Activated T-cell treated with anti-CD3 and anti-CD28 coated beads, Interleukin-2, amount 50 U/mL, for 24 hours (primary cell): ENCODE measurements at regions not wholly inside any gene's neighbourhood (a gene's known extent, or its start where the extent isn't known, plus 50 kb on each side); places are given as distances from the start of the nearest gene placed in this dataset.

Experiments used
- DNase-seq: peaks from one replicate; pipeline ENCODE4 v3.0.0-alpha.2; 2020
- H3K27ac Mint-ChIP-seq: 2 replicates; pipeline ENCODE4 v1.8.0; 2020; ENCODE audit warnings: mild to moderate bottlenecking, mixed read lengths
- H3K27me3 Mint-ChIP-seq: 2 replicates; pipeline ENCODE4 v1.8.0; 2020; ENCODE audit warnings: mixed read lengths
- H3K36me3 Mint-ChIP-seq: 2 replicates; pipeline ENCODE4 v1.8.0; 2020; ENCODE audit warnings: low read depth, mixed read lengths
- H3K4me1 Mint-ChIP-seq: 2 replicates; pipeline ENCODE4 v1.8.0; 2020; ENCODE audit warnings: low read depth, mixed read lengths
- H3K4me3 Mint-ChIP-seq: 2 replicates; pipeline ENCODE4 v1.8.0; 2020; ENCODE audit warnings: mild to moderate bottlenecking, moderate library complexity, mixed read lengths
- H3K9me3 Mint-ChIP-seq: 2 replicates; pipeline ENCODE4 v1.8.0; 2020; ENCODE audit warnings: mixed read lengths

DNA sequence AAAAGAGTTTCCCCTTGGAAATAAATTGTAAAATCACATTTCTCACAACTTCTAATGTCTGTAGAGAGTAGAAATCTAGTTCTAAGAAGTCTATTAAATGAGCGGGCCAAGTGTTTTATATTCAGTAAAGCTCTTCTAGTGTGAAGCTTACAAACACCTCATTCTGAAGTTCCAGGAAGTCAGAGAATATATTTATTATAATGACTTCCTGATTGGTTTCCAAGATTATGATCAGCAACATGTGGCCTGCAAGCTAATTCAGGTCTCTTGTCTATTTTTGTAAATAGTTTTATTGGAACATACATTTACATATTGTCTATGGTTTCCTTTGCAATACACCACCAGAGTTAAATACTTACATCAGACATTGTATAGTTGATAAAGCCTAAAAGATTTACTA lies 603.9 kb downstream of the AMY1C start:
- no peak overlapping the region for H3K27ac Mint-ChIP-seq
- no peaks in the 10 kb centered on the region for H3K4me1 Mint-ChIP-seq
- no peaks in the 10 kb centered on the region for H3K36me3 Mint-ChIP-seq
- DNase-seq, result no peak
- H3K4me3 Mint-ChIP-seq, result no peak overlapping the region
- H3K27me3 Mint-ChIP-seq, result no peaks in the 10 kb centered on the region
- H3K9me3 Mint-ChIP-seq, result peaks cover 4% of the 10 kb centered on the region

DNA sequence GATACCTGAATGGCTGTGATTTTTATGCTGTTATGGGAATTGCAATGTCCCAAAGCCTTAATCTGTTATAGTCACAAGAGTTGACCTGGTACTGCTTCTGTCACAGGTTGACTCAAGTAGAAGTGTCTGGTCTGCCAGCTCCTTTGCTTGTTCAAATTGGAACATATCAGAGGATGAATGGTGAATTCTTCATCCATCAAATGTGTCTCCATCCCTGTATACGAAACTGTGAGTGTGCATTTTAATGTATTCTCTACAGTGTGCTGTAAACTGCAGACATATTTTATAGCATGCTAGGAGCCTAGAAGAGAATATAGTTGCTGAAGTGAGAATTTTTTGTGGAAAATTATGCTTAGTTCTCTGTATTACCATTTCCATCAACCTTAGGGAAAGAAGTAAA lies 608.4 kb downstream of the AMY1C start:
- Mint-ChIP-seq H3K36me3 (no peaks in the 10 kb centered on the region), H3K27ac (no peak overlapping the region), H3K9me3 (peaks cover 4% of the 10 kb centered on the region), H3K4me1 (no peaks in the 10 kb centered on the region), H3K27me3 (no peaks in the 10 kb centered on the region), H3K4me3 (no peak overlapping the region)
- DNase-seq, result no peak

DNA sequence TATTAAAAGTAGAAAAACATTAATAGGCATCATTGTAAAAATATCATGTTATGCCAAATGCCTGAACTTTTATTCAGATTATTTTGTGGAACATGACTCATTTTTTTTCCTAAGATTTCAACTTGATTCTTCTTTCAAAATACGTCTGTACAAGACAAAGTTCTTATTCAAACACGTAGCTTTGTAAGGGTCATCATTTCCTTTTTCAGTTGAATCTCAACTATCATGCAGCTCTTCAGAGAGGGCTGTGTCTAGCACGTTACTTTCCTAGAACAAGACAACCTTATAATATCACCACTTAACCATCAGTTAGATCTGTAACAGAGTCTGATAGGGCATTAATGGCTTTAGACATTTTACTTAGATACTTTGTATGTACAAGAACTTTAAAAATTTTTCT lies 608.9 kb downstream of the AMY1C start:
- Mint-ChIP-seq H3K9me3 (peaks cover 4% of the 10 kb centered on the region), H3K4me1 (no peaks in the 10 kb centered on the region), H3K27ac (no peak overlapping the region), H3K27me3 (no peaks in the 10 kb centered on the region), H3K4me3 (no peak overlapping the region), H3K36me3 (no peaks in the 10 kb centered on the region)
- DNase-seq, result no peak

DNA sequence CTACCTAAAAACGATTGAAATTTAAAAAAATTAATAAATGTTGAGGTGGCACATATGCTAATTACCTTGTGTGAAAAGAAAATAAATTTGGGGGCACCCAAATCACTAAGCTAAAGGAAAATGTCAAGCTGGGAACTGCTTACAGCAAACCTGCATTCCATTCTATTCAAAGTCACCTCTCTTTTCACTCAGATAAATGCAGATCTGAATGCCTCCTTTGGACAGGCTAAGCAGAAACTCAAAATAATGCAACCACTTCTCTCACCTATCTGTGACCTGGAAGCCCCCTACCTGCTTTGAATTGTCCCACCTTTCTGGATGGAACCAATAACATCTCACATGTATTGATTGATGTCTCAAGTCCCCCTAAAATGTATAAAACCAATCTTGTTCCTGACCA lies 628.7 kb downstream of the AMY1C start:
- Mint-ChIP-seq H3K9me3 (peaks cover 22% of the 10 kb centered on the region), H3K4me3 (no peak overlapping the region), H3K4me1 (no peaks in the 10 kb centered on the region), H3K27ac (no peak overlapping the region), H3K36me3 (no peaks in the 10 kb centered on the region), H3K27me3 (no peaks in the 10 kb centered on the region)
- no peak for DNase-seq

DNA sequence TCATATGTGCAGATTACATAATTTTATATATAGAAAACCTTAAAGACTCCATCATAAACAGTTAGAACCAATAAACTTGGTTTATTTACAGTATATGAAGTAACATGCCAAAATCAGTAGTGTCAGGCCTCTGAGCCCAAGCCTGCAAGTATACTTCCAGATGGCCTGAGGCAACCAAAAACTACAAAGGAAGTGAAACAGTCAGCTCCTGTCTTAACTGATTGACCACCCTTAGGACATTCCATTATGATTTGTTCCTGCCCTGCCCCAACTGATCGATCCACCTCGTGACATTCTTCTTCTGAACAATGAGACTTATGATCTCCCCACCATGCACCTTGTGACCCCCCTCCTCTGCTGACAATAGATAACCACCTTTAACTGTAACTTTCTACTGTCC lies 630.3 kb downstream of the AMY1C start:
- no peaks in the 10 kb centered on the region for H3K27me3 Mint-ChIP-seq
- H3K9me3 Mint-ChIP-seq, result peaks cover 17% of the 10 kb centered on the region
- no peaks in the 10 kb centered on the region for H3K36me3 Mint-ChIP-seq
- no peak overlapping the region for H3K4me3 Mint-ChIP-seq
- no peak for DNase-seq
- H3K4me1 Mint-ChIP-seq, result no peaks in the 10 kb centered on the region
- no peak overlapping the region for H3K27ac Mint-ChIP-seq

DNA sequence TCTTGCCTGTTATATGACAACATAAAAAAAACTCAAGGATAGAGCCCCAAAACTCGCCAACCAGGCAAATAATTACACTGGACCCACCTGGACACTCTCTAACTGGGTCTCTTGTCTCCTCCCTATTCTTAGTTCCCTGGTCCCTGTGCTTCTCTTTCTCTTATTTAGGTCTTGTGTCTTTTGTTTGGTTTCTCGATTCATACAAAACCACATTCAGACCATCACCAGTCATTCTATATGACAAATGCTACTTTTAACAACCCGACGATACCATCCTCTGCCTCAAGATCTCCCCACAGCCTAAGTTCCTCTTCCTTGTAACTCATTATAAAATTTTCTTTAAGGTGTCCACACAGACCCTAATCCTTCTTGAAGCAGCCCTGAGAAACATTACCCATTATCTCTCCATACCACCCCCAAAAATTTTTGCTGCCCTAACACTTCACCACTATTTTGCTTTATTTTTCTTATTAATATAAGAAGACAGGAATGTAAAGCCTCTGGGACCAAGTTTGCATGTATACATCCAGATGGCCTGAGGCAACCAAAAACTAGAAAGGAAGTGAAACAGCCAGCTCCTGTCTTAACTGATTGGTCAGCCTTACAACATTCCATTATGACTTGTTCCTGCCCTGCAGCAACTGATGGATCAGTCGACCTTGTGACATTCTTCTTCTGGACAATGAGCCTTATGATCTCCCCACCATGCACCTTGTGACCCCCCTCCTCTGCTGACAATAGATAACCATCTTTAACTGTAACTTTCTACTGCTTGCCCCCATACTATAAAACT lies 638.2 kb downstream of the AMY1C start:
- no peak for DNase-seq
- Mint-ChIP-seq H3K4me1 (no peaks in the 10 kb centered on the region), H3K27ac (no peak overlapping the region), H3K4me3 (no peak overlapping the region), H3K27me3 (no peaks in the 10 kb centered on the region), H3K36me3 (no peaks in the 10 kb centered on the region), H3K9me3 (peaks cover 15% of the 10 kb centered on the region)

DNA sequence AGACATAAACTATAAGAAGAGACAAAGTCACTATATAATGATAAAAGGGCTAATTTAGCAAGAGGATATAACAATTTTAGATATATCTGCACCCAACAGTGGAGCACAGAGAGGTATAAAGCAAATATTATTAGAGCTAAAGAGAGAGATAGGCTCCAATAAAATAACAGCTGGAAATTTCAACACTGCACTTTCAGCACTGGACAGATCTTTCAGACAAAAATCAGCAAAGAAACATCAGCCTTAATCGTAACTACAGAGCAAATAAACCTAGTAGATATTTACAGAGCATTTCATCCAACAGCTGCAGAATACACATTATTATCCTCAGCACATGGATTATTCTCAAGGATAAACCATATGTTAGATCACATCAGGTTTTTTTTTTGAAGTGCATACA lies 642.9 kb downstream of the AMY1C start:
- Mint-ChIP-seq H3K4me3 (no peak overlapping the region), H3K27ac (no peak overlapping the region), H3K36me3 (no peaks in the 10 kb centered on the region), H3K27me3 (no peaks in the 10 kb centered on the region), H3K4me1 (no peaks in the 10 kb centered on the region), H3K9me3 (peaks cover 28% of the 10 kb centered on the region)
- no peak for DNase-seq

DNA sequence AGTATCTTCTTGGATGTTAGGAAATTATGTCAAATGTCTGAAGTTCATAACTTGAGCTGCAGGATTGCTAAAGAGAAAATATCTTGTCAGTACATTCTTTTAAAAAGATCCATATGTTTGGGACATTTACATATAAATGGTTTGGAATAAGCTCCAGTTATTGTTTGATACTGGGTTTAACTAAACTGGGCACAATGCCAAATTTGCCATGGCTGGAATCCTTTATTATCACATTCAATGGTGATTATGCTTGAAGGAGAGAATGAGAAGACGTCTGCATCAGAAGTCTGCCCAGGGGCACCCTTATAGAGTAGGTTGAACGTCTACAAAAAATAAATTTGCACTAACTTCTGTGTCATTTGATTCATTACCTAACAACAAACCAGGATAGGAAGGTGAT lies 652.5 kb downstream of the AMY1C start:
- H3K36me3 Mint-ChIP-seq, result no peaks in the 10 kb centered on the region
- no peak overlapping the region for H3K27ac Mint-ChIP-seq
- H3K4me1 Mint-ChIP-seq, result no peaks in the 10 kb centered on the region
- peaks cover 24% of the 10 kb centered on the region for H3K9me3 Mint-ChIP-seq
- DNase-seq, result no peak
- H3K4me3 Mint-ChIP-seq, result no peak overlapping the region
- no peaks in the 10 kb centered on the region for H3K27me3 Mint-ChIP-seq

DNA sequence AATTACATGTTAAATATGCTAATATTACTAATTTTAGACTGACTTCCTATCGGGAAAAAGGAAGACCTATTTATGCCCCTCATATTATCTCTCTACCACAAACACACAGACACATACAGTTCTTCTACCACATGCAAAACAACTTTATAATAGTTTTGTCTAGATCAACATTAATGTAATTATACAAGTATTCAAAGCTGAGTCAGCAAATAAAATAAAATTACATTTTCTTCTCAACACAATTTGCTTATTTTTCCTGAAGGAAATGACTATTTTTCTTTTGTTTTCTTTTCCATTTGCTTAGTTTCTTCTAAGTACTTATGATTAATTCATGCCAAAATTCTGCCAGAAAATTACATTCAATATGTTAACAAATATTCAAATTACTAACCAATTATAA lies 654.2 kb downstream of the AMY1C start:
- Mint-ChIP-seq H3K4me3 (no peak overlapping the region), H3K4me1 (no peaks in the 10 kb centered on the region), H3K9me3 (peaks cover 23% of the 10 kb centered on the region), H3K27ac (no peak overlapping the region), H3K27me3 (no peaks in the 10 kb centered on the region), H3K36me3 (no peaks in the 10 kb centered on the region)
- DNase-seq, result no peak

DNA sequence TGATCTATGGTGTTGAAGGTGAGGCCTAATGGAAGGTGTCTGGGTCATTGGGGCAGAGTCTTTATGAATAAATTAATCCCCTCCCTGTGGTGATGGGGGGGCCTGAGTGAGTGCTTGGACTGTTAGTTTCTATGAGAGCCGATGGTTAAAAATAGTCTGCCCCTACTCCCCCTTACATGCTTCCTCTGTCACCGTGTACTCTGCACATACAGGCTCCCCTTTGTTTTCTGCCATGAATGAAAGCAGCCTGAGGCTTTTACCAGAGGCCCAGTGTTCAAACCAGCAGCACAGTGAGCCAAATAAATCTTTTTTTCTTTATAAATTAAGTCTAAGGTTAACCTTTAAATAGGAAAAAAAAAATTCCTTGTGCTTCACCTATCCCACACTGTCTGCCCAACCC lies 657.0 kb downstream of the AMY1C start:
- Mint-ChIP-seq H3K9me3 (peaks cover 19% of the 10 kb centered on the region), H3K27me3 (no peaks in the 10 kb centered on the region), H3K27ac (no peak overlapping the region), H3K4me1 (no peaks in the 10 kb centered on the region), H3K4me3 (no peak overlapping the region), H3K36me3 (no peaks in the 10 kb centered on the region)
- DNase-seq, result no peak

DNA sequence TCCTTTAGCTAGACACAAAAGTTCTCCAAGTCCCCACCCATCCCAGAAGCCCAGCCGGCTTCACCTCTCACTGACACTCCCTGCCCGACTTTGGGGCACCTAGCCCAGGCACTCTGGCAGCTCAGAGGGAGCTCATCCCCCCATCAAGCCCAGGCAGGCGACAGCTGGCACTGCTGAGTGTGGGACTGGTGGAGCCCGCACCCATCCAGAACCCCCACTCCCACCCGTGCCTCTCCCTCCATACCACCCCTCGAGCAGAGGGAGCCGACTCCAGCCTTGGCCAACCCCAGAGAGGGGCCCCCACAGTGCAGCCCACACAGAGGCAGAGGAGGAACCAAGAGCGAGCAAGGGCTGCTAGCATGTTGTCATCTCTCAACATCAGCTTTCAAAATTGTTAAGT lies 658.6 kb downstream of the AMY1C start:
- Mint-ChIP-seq H3K27ac (no peak overlapping the region), H3K4me1 (no peaks in the 10 kb centered on the region), H3K36me3 (no peaks in the 10 kb centered on the region), H3K4me3 (no peak overlapping the region), H3K9me3 (peaks cover 15% of the 10 kb centered on the region), H3K27me3 (no peaks in the 10 kb centered on the region)
- DNase-seq, result no peak

DNA sequence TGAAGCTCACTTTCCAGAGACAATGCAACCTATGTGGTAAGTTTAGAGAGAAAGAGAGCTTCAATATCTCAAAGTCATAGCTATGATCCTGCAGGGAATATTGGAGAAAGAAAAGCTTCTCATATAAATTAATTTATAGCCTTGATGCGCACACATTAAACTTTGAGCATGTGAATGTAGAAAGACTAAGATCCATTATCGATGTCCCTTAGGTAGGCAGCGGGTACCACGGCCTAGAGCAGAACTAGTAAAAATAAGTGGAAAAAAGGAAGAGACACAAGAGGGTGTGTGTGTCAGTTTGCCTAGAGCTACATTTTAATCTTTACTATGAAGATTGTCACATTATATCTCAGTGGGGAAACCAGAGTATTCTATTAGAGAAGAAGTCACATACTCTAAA lies 685.6 kb downstream of the AMY1C start:
- Mint-ChIP-seq H3K4me3 (no peak overlapping the region), H3K9me3 (peaks cover 23% of the 10 kb centered on the region), H3K36me3 (no peaks in the 10 kb centered on the region), H3K27me3 (no peaks in the 10 kb centered on the region), H3K4me1 (no peaks in the 10 kb centered on the region), H3K27ac (no peak overlapping the region)
- no peak for DNase-seq

DNA sequence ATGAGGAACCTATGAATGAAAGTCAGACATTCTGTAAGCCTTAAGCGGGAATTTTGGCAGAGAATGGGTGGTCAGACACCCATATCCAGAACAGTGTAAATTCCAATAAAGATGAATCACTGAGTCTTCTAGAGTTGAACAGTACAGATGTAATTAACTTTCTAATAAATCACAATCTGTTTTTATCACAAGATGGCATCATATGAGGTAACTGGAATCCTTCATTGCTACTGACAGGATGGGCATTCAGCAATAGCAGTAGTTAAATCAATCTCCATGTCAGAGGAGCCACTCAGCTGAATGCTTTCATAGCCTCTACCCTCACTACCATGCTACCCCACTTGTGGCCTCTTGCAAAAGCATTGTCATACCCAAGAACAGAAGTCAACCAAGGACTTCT lies 690.3 kb downstream of the AMY1C start:
- no peaks in the 10 kb centered on the region for H3K36me3 Mint-ChIP-seq
- H3K27ac Mint-ChIP-seq, result no peak overlapping the region
- H3K4me1 Mint-ChIP-seq, result no peaks in the 10 kb centered on the region
- no peak overlapping the region for H3K4me3 Mint-ChIP-seq
- no peak for DNase-seq
- H3K9me3 Mint-ChIP-seq, result peaks cover 24% of the 10 kb centered on the region
- no peaks in the 10 kb centered on the region for H3K27me3 Mint-ChIP-seq

DNA sequence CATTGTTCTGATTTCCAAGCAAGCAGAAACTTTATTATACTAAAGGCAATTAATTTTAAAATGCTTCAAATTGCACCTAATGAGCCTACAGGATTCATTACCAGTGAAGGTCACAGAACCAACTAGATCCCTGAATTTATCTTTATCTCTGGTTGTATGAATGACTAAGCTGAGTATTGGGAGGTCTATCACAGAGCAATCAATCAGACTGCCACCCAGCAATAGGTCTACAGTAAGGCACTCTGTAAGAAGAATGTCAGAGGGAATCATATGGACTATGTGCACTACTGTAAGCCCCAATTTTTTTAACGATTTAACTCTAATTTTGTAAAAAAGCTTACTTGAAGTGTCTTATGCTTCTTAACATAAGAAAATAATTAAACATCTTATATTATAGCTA lies 707.0 kb downstream of the AMY1C start:
- DNase-seq, result no peak
- Mint-ChIP-seq H3K4me1 (no peaks in the 10 kb centered on the region), H3K27ac (no peak overlapping the region), H3K36me3 (no peaks in the 10 kb centered on the region), H3K9me3 (peaks cover 30% of the 10 kb centered on the region), H3K27me3 (no peaks in the 10 kb centered on the region), H3K4me3 (no peak overlapping the region)

DNA sequence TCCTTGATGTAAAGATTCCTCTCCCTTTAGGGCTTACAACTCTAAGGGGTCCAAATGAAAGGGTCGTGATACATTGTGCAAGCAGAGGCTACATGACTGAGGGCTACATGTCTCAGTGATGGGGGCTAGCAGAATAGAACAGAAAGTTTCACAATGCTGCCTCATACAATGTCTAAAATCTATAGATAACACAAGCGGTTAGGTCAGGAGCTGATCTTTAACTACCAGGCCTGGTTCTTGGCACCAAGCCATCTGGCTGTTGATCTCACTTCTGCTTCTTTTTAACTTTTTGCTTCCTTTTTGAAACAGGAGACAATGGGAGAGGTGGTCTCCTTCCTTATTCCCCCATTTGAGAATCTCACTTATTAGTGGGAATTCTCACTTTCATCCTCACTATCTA lies 710.2 kb downstream of the AMY1C start:
- Mint-ChIP-seq H3K9me3 (peaks cover 36% of the 10 kb centered on the region), H3K36me3 (no peaks in the 10 kb centered on the region), H3K27ac (no peak overlapping the region), H3K27me3 (no peaks in the 10 kb centered on the region), H3K4me3 (no peak overlapping the region), H3K4me1 (no peaks in the 10 kb centered on the region)
- DNase-seq, result no peak

DNA sequence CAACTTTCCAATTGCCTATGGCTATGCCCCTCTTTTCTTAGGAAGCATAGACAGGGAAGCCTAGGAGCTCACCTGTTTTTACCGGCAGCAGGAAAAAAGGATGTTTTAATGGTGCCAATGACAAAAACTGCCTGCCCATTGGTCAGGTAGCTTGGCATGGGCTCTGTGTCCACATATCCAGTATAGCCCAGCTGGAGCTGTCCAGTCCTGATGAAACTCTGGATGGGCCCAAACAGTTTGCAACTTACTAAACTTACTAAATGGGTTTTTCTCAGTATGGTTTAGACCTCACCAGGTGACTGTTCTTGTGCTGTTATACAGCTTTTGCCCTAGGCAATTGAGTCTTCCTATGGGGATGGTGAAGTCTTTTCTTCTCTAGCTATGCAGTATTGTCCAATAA lies 711.2 kb downstream of the AMY1C start:
- DNase-seq, result no peak
- Mint-ChIP-seq H3K36me3 (no peaks in the 10 kb centered on the region), H3K4me3 (no peak overlapping the region), H3K4me1 (no peaks in the 10 kb centered on the region), H3K9me3 (peaks cover 31% of the 10 kb centered on the region), H3K27me3 (no peaks in the 10 kb centered on the region), H3K27ac (no peak overlapping the region)
